ENCODE measurements at regions not wholly inside any gene's neighbourhood (a gene's known extent, or its start where the extent isn't known, plus 50 kb on each side); places are given as distances from the start of the nearest gene placed in this dataset.

DNA sequence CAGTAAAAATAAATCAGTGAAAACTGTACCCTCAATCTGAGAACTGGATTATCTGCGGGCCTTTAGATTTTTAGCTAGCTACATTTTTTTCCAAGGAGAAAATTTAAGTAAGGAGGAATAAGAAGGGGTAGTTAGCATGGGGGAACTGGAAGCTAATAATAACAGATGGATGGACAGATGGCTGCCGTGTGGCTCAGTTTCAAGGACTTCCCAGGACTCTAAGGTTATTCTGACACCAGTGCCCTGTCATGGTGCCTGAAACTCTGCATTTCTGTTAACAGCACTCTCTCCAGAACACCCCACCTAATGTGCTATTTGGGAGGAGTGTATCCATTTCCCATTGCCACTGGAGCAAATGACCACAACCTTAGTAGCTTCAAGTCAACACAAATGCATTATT is 75.7 kb upstream of the PDE1C start:
- TF ChIP-seq POLR2AphosphoS5 (IDR thresholded peaks at IDR 0.05; ENCODE audit: low read depth, low read length) (no peak), YY1 (IDR thresholded peaks at IDR 0.05; ENCODE audit: extremely low read depth, insufficient replicate concordance, low read depth, low read length) (no peak), EZH2 (IDR thresholded peaks at IDR 0.05) (no peak), POLR2A (IDR thresholded peaks at IDR 0.05; ENCODE audit: borderline replicate concordance, extremely low read depth, insufficient read depth, insufficient read length) (no peak)
- TF ChIP-seq, protein P1, sequence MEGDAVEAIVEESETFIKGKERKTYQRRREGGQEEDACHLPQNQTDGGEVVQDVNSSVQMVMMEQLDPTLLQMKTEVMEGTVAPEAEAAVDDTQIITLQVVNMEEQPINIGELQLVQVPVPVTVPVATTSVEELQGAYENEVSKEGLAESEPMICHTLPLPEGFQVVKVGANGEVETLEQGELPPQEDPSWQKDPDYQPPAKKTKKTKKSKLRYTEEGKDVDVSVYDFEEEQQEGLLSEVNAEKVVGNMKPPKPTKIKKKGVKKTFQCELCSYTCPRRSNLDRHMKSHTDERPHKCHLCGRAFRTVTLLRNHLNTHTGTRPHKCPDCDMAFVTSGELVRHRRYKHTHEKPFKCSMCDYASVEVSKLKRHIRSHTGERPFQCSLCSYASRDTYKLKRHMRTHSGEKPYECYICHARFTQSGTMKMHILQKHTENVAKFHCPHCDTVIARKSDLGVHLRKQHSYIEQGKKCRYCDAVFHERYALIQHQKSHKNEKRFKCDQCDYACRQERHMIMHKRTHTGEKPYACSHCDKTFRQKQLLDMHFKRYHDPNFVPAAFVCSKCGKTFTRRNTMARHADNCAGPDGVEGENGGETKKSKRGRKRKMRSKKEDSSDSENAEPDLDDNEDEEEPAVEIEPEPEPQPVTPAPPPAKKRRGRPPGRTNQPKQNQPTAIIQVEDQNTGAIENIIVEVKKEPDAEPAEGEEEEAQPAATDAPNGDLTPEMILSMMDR (IDR thresholded peaks at IDR 0.05 in 2 of 3, conservative IDR thresholded peaks at IDR 0.05 in 1 of 3; ENCODE audit: borderline replicate concordance in 1 of 3, insufficient read depth in 1 of 3, low read depth in 2 of 3, low read length in 2 of 3): no peak

Data from HCT116 (cell line).